H9 (cell line): ENCODE measurements at regions not wholly inside any gene's neighbourhood (a gene's known extent, or its start where the extent isn't known, plus 50 kb on each side); places are given as distances from the start of the nearest gene placed in this dataset.

Source experiments
- DNase-seq: peaks from one replicate; pipeline ENCODE4 v3.0.0-alpha.2; 2017
- H2AFZ ChIP-seq: one replicate; pipeline ENCODE4 v1.6.1; 2013; ENCODE audit warnings: mild to moderate bottlenecking, low read length, control low read depth, moderate library complexity
- H2AK5ac ChIP-seq: 2 replicates; pipeline ENCODE4 v1.6.1; 2013; ENCODE audit warnings: low read length, control low read depth, mixed read lengths; ENCODE audit not compliant: insufficient read length
- H2BK120ac ChIP-seq: one replicate; pipeline ENCODE4 v1.6.1; 2013; ENCODE audit warnings: low read depth, mild to moderate bottlenecking, low read length, control low read depth, inconsistent platforms; ENCODE audit not compliant: poor library complexity, severe bottlenecking
- H2BK12ac ChIP-seq: 2 replicates; pipeline ENCODE4 v1.6.1; 2013; ENCODE audit warnings: low read length, control low read depth, mixed read lengths, low read depth; ENCODE audit not compliant: insufficient read length
- H2BK15ac ChIP-seq: 2 replicates; pipeline ENCODE4 v1.6.1; 2013; ENCODE audit warnings: low read depth, low read length, control low read depth
- H2BK20ac ChIP-seq: one replicate; pipeline ENCODE4 v1.6.1; 2013; ENCODE audit warnings: low read depth, mild to moderate bottlenecking, low read length, control low read depth, inconsistent platforms; ENCODE audit not compliant: poor library complexity, severe bottlenecking
- H2BK5ac ChIP-seq: 2 replicates; pipeline ENCODE4 v1.6.1; 2013; ENCODE audit warnings: low read length, control low read depth, mixed read lengths; ENCODE audit not compliant: insufficient read length
- H3K14ac ChIP-seq: 2 replicates; pipeline ENCODE4 v1.6.1; 2013; ENCODE audit warnings: low read length, control low read depth; ENCODE audit not compliant: insufficient read depth
- H3K18ac ChIP-seq: 2 replicates; pipeline ENCODE4 v1.6.1; 2013; ENCODE audit warnings: low read depth, mild to moderate bottlenecking, mixed read lengths, low read length, control low read depth; ENCODE audit not compliant: insufficient read length
- H3K23ac ChIP-seq: 2 replicates; pipeline ENCODE4 v1.6.1; 2013; ENCODE audit warnings: low read length, control low read depth, mixed read lengths, low read depth; ENCODE audit not compliant: insufficient read length
- H3K23me2 ChIP-seq: 2 replicates; pipeline ENCODE4 v1.6.1; 2013; ENCODE audit warnings: low read depth, mild to moderate bottlenecking, mixed read lengths, low read length, control low read depth; ENCODE audit not compliant: insufficient read length, poor library complexity, severe bottlenecking
- H3K27ac ChIP-seq: 2 replicates; pipeline ENCODE4 v1.5.1; 2013; ENCODE audit warnings: low read length, control low read depth, mixed read lengths, low read depth; ENCODE audit not compliant: insufficient read length
- H3K27me3 ChIP-seq: 2 replicates; pipeline ENCODE4 v1.6.1; 2013; ENCODE audit warnings: low read length, control low read depth, inconsistent platforms; ENCODE audit not compliant: insufficient read depth
- H3K4ac ChIP-seq: 2 replicates; pipeline ENCODE4 v1.6.1; 2013; ENCODE audit warnings: low read depth, mild to moderate bottlenecking, control low read depth, inconsistent platforms, low read length, moderate library complexity
- H3K4me1 ChIP-seq: 2 replicates; pipeline ENCODE4 v1.6.1; 2013; ENCODE audit warnings: low read length, control low read depth, inconsistent platforms; ENCODE audit not compliant: insufficient read depth
- H3K4me2 ChIP-seq: 2 replicates; pipeline ENCODE4 v1.6.1; 2013; ENCODE audit warnings: low read length, control low read depth, mixed read lengths; ENCODE audit not compliant: insufficient read length, insufficient read depth
- H3K56ac ChIP-seq: 2 replicates; pipeline ENCODE4 v1.6.1; 2013; ENCODE audit warnings: low read depth, mild to moderate bottlenecking, mixed read lengths, low read length, control low read depth; ENCODE audit not compliant: insufficient read length
- H3K79me1 ChIP-seq: 2 replicates; pipeline ENCODE4 v1.6.1; 2013; ENCODE audit warnings: low read depth, mild to moderate bottlenecking, moderate library complexity, low read length, control low read depth, inconsistent platforms; ENCODE audit not compliant: insufficient read depth, poor library complexity, severe bottlenecking
- H3K79me2 ChIP-seq: 2 replicates; pipeline ENCODE4 v1.6.1; 2013; ENCODE audit warnings: low read length, control low read depth, inconsistent platforms; ENCODE audit not compliant: insufficient read depth
- H3K9ac ChIP-seq: 2 replicates; pipeline ENCODE4 v1.6.1; 2013; ENCODE audit warnings: low read length, control low read depth, mixed read lengths; ENCODE audit not compliant: insufficient read length; ENCODE audit errors: extremely low read depth
- H3K9me3 ChIP-seq: one replicate; pipeline ENCODE4 v1.6.1; 2013; ENCODE audit warnings: low read depth, low read length, inconsistent platforms; ENCODE audit not compliant: control insufficient read depth
- H3T11ph ChIP-seq: one replicate; pipeline ENCODE4 v1.6.1; 2013; ENCODE audit warnings: mild to moderate bottlenecking, low read length, control low read depth, inconsistent platforms
- H4K20me1 ChIP-seq: one replicate; pipeline ENCODE4 v1.6.1; 2013; ENCODE audit not compliant: control insufficient read depth, insufficient read length, insufficient read depth
- H4K5ac ChIP-seq: 2 replicates; pipeline ENCODE4 v1.6.1; 2013; ENCODE audit warnings: low read depth, mild to moderate bottlenecking, mixed read lengths, low read length, control low read depth; ENCODE audit not compliant: insufficient read length
- H4K8ac ChIP-seq: replicated peaks from 2 replicates; pipeline ENCODE4 v1.6.1; 2013; ENCODE audit warnings: low read length, control low read depth, mixed read lengths, low read depth; ENCODE audit not compliant: insufficient read length
- H4K91ac ChIP-seq: 2 replicates; pipeline ENCODE4 v1.6.1; 2013; ENCODE audit warnings: low read depth, mild to moderate bottlenecking, moderate library complexity, mixed read lengths, low read length, control low read depth; ENCODE audit not compliant: insufficient read length
- H3K27ac Mint-ChIP-seq, 3 experiments: 2 replicates in 2 of 3; 3 replicates in 1 of 3; pipeline ENCODE4 v1.8.0; 2020 to 2021; ENCODE audit warnings: mixed read lengths in 3 of 3, mild to moderate bottlenecking in 1 of 3, moderate library complexity in 1 of 3
- H3K27me3 Mint-ChIP-seq: 2 replicates; pipeline ENCODE4 v1.8.0; 2021; ENCODE audit warnings: low read depth, mild to moderate bottlenecking, moderate library complexity, mixed read lengths
- H3K36me3 Mint-ChIP-seq, 3 experiments: 2 replicates in 2 of 3; 3 replicates in 1 of 3; pipeline ENCODE4 v1.8.0; 2020 to 2021; ENCODE audit warnings: low read depth in 3 of 3, mixed read lengths in 3 of 3; ENCODE audit not compliant: insufficient read depth in 1 of 3
- H3K4me1 Mint-ChIP-seq, 2 experiments: 2 replicates each; pipeline ENCODE4 v1.8.0; 2020; ENCODE audit warnings: mixed read lengths in 2 of 2
- H3K4me3 Mint-ChIP-seq, 2 experiments: 2 replicates in 1 of 2; 3 replicates in 1 of 2; pipeline ENCODE4 v1.8.0; 2020 to 2021; ENCODE audit warnings: mild to moderate bottlenecking in 2 of 2, mixed read lengths in 2 of 2, moderate library complexity in 1 of 2
- H3K9me3 Mint-ChIP-seq, 2 experiments: 2 replicates in 1 of 2; 3 replicates in 1 of 2; pipeline ENCODE4 v1.8.0; 2020; ENCODE audit warnings: mild to moderate bottlenecking in 2 of 2, mixed read lengths in 2 of 2, moderate library complexity in 1 of 2
- TF ChIP-seq, protein P1 (sequence below): fragments of 200-600 bp; sonication (generic); conservative IDR thresholded peaks from 3 replicates; pipeline ENCODE4 v1.8.0; 2021; ENCODE audit warnings: antibody characterized with exemption, mild to moderate bottlenecking

DNA sequence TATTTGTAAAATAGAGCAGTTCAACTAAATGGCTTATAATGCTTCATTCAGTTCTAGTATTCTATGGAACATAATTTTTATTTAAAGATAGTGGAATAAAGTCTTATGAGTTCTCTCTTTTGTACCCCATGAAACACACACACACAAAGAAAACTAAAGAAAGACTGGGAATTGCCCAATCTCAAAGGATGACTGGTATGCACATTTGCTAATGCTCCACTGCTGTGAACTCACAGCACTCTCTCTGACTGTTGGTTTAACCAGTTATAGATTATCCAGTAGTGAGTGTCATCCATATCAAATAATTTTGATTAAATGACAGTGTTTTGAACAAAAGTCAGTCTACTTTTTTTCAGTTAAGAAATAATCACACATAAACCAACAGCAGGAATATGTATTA is 1082.4 kb upstream of the B3GALT2 start:
- H4K91ac ChIP-seq, result no peak overlapping the region
- H3K14ac ChIP-seq, result no peak overlapping the region
- no peaks in the 10 kb centered on the region for H3K79me1 ChIP-seq
- Mint-ChIP-seq H3K27me3 (no peaks in the 10 kb centered on the region), H3K9me3 (peaks cover 6 to 10% of the 10 kb centered on the region in 2 experiments; a peak in 4 of 5 replicates), H3K36me3 (peaks cover 0 to 1% (median 0%) of the 10 kb centered on the region in 3 experiments; a peak in 3 of 7 replicates), H3K4me3 (no peak overlapping the region), H3K27ac (peak overlapping the region in 1 of 3 experiments; percentile 2; a peak in 1 of 7 replicates), H3K4me1 (peaks cover 10 to 11% of the 10 kb centered on the region in 2 experiments)
- H3T11ph ChIP-seq, result no peak overlapping the region
- no peak overlapping the region for H3K23ac ChIP-seq
- H3K27me3 ChIP-seq, result no peaks in the 10 kb centered on the region
- H2BK15ac ChIP-seq, result no peak overlapping the region
- H3K18ac ChIP-seq, result no peak overlapping the region
- H3K9me3 ChIP-seq, result peaks cover 7% of the 10 kb centered on the region
- no peak overlapping the region for H4K8ac ChIP-seq
- no peaks in the 10 kb centered on the region for H4K20me1 ChIP-seq
- H3K56ac ChIP-seq, result no peak overlapping the region
- H3K4me2 ChIP-seq, result no peak overlapping the region
- no peaks in the 10 kb centered on the region for H3K79me2 ChIP-seq
- H3K4ac ChIP-seq, result no peak overlapping the region
- no peaks in the 10 kb centered on the region for H3K4me1 ChIP-seq
- no peak overlapping the region for H2AK5ac ChIP-seq
- no peak overlapping the region for H3K9ac ChIP-seq
- no peak overlapping the region for H2BK5ac ChIP-seq
- H3K23me2 ChIP-seq, result no peaks in the 10 kb centered on the region
- H3K27ac ChIP-seq, result no peak overlapping the region
- H2AFZ ChIP-seq, result no peak overlapping the region
- no peak overlapping the region for H2BK12ac ChIP-seq
- H4K5ac ChIP-seq, result no peak overlapping the region
- TF ChIP-seq, protein P1, sequence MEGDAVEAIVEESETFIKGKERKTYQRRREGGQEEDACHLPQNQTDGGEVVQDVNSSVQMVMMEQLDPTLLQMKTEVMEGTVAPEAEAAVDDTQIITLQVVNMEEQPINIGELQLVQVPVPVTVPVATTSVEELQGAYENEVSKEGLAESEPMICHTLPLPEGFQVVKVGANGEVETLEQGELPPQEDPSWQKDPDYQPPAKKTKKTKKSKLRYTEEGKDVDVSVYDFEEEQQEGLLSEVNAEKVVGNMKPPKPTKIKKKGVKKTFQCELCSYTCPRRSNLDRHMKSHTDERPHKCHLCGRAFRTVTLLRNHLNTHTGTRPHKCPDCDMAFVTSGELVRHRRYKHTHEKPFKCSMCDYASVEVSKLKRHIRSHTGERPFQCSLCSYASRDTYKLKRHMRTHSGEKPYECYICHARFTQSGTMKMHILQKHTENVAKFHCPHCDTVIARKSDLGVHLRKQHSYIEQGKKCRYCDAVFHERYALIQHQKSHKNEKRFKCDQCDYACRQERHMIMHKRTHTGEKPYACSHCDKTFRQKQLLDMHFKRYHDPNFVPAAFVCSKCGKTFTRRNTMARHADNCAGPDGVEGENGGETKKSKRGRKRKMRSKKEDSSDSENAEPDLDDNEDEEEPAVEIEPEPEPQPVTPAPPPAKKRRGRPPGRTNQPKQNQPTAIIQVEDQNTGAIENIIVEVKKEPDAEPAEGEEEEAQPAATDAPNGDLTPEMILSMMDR, result no peak
- no peak for DNase-seq
- no peak overlapping the region for H2BK120ac ChIP-seq
- H2BK20ac ChIP-seq, result no peak overlapping the region
